GM23338 (cell line): ENCODE measurements at regions not wholly inside any gene's neighbourhood (a gene's known extent, or its start where the extent isn't known, plus 50 kb on each side); places are given as distances from the start of the nearest gene placed in this dataset.

Experiments
- CREB1 ChIP-seq: fragments of 250-450 bp; sonication (Bioruptor Pico); IDR thresholded peaks from 2 replicates; pipeline ENCODE4 v1.5.0; 2020; ENCODE audit warnings: low read depth, mild to moderate bottlenecking, moderate library complexity
- ETS1 ChIP-seq: IDR thresholded peaks from 2 replicates; pipeline ENCODE4 v1.6.1; 2016; ENCODE audit warnings: antibody characterized with exemption
- EZH2 ChIP-seq: fragments of 200-600 bp; sonication (generic); IDR thresholded peaks from one replicate; pipeline ENCODE4 v1.8.0; 2017; ENCODE audit warnings: antibody characterized with exemption, mild to moderate bottlenecking, low read depth; ENCODE audit not compliant: unreplicated experiment
- EZH2phosphoT487 ChIP-seq: fragments of 200-600 bp; sonication (generic); IDR thresholded peaks from one replicate; pipeline ENCODE4 v1.8.1; 2018; ENCODE audit warnings: antibody characterized with exemption; ENCODE audit not compliant: unreplicated experiment
- POLR2AphosphoS5 ChIP-seq: IDR thresholded peaks from 2 replicates; pipeline ENCODE4 v1.6.1; 2016; ENCODE audit warnings: antibody characterized with exemption, low read depth
- STAT1 ChIP-seq: IDR thresholded peaks from one replicate; pipeline ENCODE4 v1.6.1; 2016; ENCODE audit warnings: antibody characterized with exemption; ENCODE audit not compliant: unreplicated experiment
- ZNF462 ChIP-seq: fragments of 250-450 bp; sonication (Bioruptor Pico); IDR thresholded peaks from 2 replicates; pipeline ENCODE4 v1.5.0; 2020; ENCODE audit warnings: mild to moderate bottlenecking, moderate library complexity
- TF ChIP-seq, protein P1 (sequence below), 2 experiments: fragments of 200-600 bp in 1 of 2; sonication (generic) in 1 of 2; conservative IDR thresholded peaks; 2 replicates each; pipeline versions ENCODE4 v1.5.1 to v1.6.1; 2016 to 2017; ENCODE audit warnings: antibody characterized with exemption in 2 of 2, low read depth in 2 of 2, mild to moderate bottlenecking in 2 of 2, moderate library complexity in 1 of 2
- TF ChIP-seq, protein P2 (sequence below): IDR thresholded peaks from one replicate; pipeline ENCODE4 v1.6.1; 2018; ENCODE audit warnings: antibody characterized with exemption; ENCODE audit not compliant: unreplicated experiment

DNA sequence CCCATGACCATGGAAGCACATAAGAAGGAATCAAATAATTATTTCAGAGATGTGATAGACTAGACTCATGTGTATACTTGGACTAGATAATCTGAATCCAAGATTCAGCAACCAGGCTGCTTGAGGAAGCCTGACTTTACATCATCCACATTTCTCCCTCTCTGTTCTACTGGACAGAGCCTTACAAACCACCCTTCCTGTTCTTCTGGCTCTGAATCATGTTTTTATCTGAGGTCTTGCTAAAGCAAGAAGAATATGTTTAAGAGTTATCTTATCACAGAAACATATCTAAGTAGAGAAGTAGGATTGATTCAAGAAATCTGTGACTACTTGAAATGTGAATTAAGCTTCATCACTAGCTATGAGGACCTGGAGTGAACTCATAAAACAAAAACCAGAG, 71.1 kb upstream of the SLC24A5 start:
- TF ChIP-seq EZH2 (no peak), POLR2AphosphoS5 (no peak), ZNF462 (CRISPR knock-in tag) (no peak), STAT1 (no peak), ETS1 (no peak), EZH2phosphoT487 (no peak), CREB1 (CRISPR knock-in tag) (no peak)
- TF ChIP-seq, protein P1, sequence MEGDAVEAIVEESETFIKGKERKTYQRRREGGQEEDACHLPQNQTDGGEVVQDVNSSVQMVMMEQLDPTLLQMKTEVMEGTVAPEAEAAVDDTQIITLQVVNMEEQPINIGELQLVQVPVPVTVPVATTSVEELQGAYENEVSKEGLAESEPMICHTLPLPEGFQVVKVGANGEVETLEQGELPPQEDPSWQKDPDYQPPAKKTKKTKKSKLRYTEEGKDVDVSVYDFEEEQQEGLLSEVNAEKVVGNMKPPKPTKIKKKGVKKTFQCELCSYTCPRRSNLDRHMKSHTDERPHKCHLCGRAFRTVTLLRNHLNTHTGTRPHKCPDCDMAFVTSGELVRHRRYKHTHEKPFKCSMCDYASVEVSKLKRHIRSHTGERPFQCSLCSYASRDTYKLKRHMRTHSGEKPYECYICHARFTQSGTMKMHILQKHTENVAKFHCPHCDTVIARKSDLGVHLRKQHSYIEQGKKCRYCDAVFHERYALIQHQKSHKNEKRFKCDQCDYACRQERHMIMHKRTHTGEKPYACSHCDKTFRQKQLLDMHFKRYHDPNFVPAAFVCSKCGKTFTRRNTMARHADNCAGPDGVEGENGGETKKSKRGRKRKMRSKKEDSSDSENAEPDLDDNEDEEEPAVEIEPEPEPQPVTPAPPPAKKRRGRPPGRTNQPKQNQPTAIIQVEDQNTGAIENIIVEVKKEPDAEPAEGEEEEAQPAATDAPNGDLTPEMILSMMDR (conservative IDR thresholded peaks at IDR 0.05; ENCODE audit: low read depth in 2 of 2), result no peak
- TF ChIP-seq, protein P2, sequence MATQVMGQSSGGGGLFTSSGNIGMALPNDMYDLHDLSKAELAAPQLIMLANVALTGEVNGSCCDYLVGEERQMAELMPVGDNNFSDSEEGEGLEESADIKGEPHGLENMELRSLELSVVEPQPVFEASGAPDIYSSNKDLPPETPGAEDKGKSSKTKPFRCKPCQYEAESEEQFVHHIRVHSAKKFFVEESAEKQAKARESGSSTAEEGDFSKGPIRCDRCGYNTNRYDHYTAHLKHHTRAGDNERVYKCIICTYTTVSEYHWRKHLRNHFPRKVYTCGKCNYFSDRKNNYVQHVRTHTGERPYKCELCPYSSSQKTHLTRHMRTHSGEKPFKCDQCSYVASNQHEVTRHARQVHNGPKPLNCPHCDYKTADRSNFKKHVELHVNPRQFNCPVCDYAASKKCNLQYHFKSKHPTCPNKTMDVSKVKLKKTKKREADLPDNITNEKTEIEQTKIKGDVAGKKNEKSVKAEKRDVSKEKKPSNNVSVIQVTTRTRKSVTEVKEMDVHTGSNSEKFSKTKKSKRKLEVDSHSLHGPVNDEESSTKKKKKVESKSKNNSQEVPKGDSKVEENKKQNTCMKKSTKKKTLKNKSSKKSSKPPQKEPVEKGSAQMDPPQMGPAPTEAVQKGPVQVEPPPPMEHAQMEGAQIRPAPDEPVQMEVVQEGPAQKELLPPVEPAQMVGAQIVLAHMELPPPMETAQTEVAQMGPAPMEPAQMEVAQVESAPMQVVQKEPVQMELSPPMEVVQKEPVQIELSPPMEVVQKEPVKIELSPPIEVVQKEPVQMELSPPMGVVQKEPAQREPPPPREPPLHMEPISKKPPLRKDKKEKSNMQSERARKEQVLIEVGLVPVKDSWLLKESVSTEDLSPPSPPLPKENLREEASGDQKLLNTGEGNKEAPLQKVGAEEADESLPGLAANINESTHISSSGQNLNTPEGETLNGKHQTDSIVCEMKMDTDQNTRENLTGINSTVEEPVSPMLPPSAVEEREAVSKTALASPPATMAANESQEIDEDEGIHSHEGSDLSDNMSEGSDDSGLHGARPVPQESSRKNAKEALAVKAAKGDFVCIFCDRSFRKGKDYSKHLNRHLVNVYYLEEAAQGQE, result no peak
